SK-N-MC (cell line): ENCODE measurements at regions not wholly inside any gene's neighbourhood (a gene's known extent, or its start where the extent isn't known, plus 50 kb on each side); places are given as distances from the start of the nearest gene placed in this dataset.

Experiments
- EZH2 ChIP-seq: fragments of 200-600 bp; sonication (generic); IDR thresholded peaks from one replicate; pipeline ENCODE4 v1.6.1; 2017; ENCODE audit warnings: antibody characterized with exemption
- FOXP2 ChIP-seq: optimal IDR thresholded peaks from 2 replicates; pipeline ENCODE3; 2011; ENCODE audit warnings: mild to moderate bottlenecking, moderate library complexity; ENCODE audit not compliant: insufficient read depth; ENCODE audit errors: extremely low read length, control extremely low read depth

GRCh38 chr18:30245766-30246455 is 796.6 kb downstream of the DSC3 start:
- TF ChIP-seq EZH2 (no peak), FOXP2 (no peak)
